ENCODE measurements at regions not wholly inside any gene's neighbourhood (a gene's known extent, or its start where the extent isn't known, plus 50 kb on each side); places are given as distances from the start of the nearest gene placed in this dataset.

DNA sequence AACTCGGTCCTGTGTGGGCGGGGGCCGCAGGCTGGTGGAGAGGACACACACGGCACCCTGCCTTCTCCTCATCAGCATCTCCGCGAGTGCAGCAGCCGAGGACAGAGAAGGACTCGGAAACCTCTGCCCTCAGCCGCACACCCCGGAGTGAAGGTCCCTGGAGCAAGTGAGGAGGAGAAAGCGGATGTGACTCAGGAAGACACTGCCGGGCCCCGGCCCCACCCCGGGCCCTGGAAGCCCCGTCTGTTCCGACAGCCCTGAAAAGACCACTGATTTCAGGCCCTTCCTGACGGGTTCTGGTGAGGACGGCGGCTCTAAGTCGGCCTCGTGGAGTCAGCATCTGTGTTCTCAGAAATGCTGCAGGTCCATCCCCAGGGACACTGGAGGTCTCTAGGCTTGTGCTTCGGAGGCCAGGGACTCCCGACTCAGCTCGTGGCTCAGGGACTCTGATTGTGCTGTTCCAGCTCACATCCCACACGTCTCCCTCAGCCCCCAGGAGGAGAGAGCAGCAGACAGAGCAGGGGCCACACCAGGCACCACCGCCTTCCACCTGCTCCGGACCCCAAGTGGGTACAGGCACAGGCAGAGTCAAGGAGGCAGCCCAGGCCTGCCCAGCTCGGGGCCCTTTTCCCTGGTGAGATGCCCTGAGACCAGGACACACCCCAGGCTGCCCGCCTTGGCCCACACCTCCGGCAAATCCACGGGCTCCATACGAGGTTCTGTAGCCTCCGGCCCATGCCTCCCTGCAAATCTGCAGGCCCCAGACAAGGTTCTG lies 134.5 kb upstream of the NKX1-1 start:
- no peaks in the 10 kb centered on the region for H3K36me3 ChIP-seq
- no peak overlapping the region for H3K27ac ChIP-seq
- H3K9me3 ChIP-seq, result no peaks in the 10 kb centered on the region
- H3K4me3 ChIP-seq, result no peak overlapping the region
- no peaks in the 10 kb centered on the region for H3K27me3 ChIP-seq
- peaks cover 0 to 5% (median 0%) of the 10 kb centered on the region in 4 donors for H3K4me1 ChIP-seq
- DNase-seq, result no peak
- no peak for TF ChIP-seq POLR2A (IDR thresholded peaks at IDR 0.05)
- TF ChIP-seq, protein P1, sequence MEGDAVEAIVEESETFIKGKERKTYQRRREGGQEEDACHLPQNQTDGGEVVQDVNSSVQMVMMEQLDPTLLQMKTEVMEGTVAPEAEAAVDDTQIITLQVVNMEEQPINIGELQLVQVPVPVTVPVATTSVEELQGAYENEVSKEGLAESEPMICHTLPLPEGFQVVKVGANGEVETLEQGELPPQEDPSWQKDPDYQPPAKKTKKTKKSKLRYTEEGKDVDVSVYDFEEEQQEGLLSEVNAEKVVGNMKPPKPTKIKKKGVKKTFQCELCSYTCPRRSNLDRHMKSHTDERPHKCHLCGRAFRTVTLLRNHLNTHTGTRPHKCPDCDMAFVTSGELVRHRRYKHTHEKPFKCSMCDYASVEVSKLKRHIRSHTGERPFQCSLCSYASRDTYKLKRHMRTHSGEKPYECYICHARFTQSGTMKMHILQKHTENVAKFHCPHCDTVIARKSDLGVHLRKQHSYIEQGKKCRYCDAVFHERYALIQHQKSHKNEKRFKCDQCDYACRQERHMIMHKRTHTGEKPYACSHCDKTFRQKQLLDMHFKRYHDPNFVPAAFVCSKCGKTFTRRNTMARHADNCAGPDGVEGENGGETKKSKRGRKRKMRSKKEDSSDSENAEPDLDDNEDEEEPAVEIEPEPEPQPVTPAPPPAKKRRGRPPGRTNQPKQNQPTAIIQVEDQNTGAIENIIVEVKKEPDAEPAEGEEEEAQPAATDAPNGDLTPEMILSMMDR (IDR thresholded peaks at IDR 0.05), result no peak

DNA sequence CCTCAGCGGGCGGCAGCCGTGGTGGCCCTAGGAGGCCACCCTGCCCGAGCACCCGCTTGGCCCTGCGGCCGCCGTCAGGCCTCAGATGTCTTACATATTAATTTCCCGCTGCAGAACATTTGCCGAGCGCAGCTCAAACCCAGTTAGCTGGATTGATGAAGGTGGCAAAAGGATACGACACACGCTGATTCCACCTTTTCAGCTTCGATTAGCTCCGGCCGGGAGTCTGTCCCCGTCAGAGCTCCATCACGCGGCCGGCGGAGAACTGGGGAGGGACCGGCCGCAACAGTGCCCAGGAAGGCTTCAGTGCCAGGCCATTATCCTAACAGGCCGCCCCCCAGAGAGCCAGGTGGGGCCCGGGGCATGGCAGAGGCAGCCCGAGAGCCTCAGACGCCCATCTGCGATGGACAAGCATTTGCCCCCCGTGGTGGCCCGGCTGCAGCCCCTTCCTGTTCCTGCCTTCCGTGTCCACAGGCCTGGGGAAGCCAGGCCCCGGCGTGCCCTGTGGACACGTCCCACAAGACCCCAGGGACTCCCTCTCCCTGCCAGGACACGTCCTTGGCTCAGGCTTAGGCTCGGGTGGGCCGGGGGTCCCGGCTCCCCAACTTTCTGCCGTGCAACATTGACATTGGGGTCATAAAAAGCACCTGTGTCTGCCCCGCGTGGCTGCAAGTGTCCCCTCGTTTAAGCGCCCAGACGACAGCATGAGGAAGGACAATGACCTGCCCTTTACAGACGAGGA lies 133.8 kb upstream of the NKX1-1 start:
- no peaks in the 10 kb centered on the region for H3K27me3 ChIP-seq
- no peaks in the 10 kb centered on the region for H3K36me3 ChIP-seq
- H3K9me3 ChIP-seq, result no peaks in the 10 kb centered on the region
- DNase-seq, result no peak
- H3K27ac ChIP-seq, result no peak overlapping the region
- H3K4me3 ChIP-seq, result no peak overlapping the region
- TF ChIP-seq POLR2A (IDR thresholded peaks at IDR 0.05), result no peak
- TF ChIP-seq, protein P1 (IDR thresholded peaks at IDR 0.05), result no peak
- H3K4me1 ChIP-seq, result peaks cover 0 to 5% (median 0%) of the 10 kb centered on the region in 4 donors

DNA sequence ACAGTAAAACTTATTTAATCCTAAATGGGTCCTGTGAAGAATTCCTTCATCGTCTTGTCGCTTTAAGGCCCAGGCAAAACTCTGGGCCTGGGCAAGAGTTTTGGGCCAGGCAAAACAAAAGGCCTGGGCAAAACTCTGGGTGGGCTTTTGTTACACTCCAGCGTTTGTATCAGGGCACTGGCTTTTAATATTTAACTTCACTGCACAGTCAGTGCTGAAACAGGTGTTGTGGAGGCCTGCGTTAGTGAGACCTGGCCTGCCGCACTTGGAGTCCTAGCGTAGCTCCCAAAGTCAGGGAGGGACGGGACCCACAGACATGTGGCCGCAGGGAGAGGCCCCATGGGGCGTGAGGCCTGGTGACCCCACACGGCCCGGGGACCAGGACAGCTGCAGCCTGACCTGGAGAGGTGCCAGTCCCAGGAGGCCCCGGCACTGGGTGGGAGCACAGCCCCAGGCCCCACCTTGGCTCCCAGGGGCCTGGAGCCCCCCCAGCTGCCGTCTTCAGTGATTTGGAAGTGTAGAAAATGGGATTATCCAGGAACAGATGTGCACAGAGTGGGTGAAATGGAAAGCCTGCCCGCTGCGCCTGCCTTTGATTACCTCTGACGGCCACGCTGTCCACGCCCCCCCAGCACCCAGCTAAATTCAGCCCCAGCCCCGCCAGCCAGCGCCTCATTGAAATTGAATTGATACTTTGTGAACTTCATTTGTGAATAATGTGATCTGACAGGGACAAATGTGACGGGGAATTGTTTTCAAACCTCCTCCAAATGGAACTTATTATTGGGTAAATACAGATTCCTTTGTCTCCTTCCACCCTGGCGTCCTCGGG lies 132.9 kb upstream of the NKX1-1 start:
- Histone ChIP-seq H3K27ac (no peak overlapping the region), H3K27me3 (no peaks in the 10 kb centered on the region), H3K36me3 (no peaks in the 10 kb centered on the region), H3K4me1 (no peaks in the 10 kb centered on the region), H3K4me3 (no peak overlapping the region), H3K9me3 (no peaks in the 10 kb centered on the region)
- TF ChIP-seq, protein P1 (IDR thresholded peaks at IDR 0.05), result no peak
- no peak for DNase-seq

DNA sequence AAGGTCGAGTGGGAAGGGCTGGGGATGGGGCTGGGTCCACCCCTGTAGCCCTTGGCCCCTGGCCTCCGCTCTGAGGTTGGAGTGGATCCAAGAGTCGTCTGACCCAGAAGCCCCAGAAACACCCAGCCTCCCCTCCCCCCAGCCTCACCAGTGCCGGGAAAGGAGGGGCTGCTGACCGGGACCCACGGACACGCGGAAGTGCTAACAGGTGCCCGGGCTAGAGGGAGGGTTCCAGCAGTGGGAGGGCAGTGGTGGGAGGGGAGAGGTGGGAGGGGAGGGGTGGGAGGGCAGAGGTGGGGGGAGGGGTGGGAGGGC lies 131.8 kb upstream of the NKX1-1 start:
- Histone ChIP-seq H3K27me3 (no peaks in the 10 kb centered on the region), H3K9me3 (no peaks in the 10 kb centered on the region), H3K4me1 (no peaks in the 10 kb centered on the region), H3K4me3 (no peak overlapping the region), H3K27ac (no peak overlapping the region), H3K36me3 (no peaks in the 10 kb centered on the region)
- TF ChIP-seq POLR2A (IDR thresholded peaks at IDR 0.05), result no peak
- no peak for DNase-seq

DNA sequence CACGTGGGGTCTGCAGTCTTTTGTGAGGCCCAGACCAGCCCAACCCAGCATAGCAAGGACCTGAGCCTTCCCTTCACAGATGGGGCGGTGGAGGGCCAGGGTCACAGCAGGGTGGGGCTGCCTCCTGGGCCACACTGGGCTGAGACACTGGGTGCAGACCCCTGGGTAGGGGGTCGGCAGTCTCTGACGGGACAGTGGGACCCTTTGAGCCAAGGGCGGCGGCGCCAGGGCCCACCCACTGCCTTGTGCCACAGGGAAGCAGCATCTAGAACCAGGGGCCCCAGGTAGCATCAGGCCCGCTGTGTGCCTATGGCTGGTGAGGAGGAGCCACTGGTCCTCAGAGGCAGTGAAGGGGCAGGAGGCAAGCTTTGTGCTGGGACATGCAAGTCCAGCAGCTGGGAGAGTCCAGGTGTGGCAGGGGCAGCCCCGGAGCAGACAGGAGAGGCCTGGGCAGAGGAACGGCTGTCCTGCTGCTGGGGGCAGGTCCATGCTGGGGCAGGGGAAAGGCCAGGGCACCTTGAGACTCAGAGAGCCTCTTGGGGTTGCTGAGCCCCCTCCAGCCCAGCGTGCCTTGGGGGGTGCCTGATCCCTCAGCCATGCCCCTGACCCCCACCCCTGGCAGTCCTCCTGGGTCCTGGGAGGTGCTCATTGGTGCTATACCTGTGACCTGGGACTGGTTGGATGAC lies 131.3 kb upstream of the NKX1-1 start:
- Histone ChIP-seq H3K27me3 (no peaks in the 10 kb centered on the region), H3K4me3 (no peak overlapping the region), H3K27ac (no peak overlapping the region), H3K9me3 (no peaks in the 10 kb centered on the region), H3K4me1 (no peaks in the 10 kb centered on the region), H3K36me3 (no peaks in the 10 kb centered on the region)
- TF ChIP-seq, protein P1 (IDR thresholded peaks at IDR 0.05), result no peak
- TF ChIP-seq POLR2A (IDR thresholded peaks at IDR 0.05), result no peak
- no peak for DNase-seq

Measured in Peyer's patch (tissue), 4 donors.